ENCODE measurements at regions not wholly inside any gene's neighbourhood (a gene's known extent, or its start where the extent isn't known, plus 50 kb on each side); places are given as distances from the start of the nearest gene placed in this dataset.

GRCh38 chr16:85190572-85190971 is 78.3 kb upstream of the CIBAR2 start:
- no peak overlapping the region for H3K4me3 ChIP-seq (ENCODE audit: low read depth, poor library complexity, severe bottlenecking)
- no peak for TF ChIP-seq POLR2A (IDR thresholded peaks at IDR 0.05)
- no peak for TF ChIP-seq CTCF (IDR thresholded peaks at IDR 0.05)
- intact Hi-C loops (cut with DNase I; ENCODE audit: low total_unique reads), result no loop called here
- no peak for DNase-seq (ENCODE audit: low spot score in 2 of 2)
- 78 to 79% methylated on average over 2 of the region's 2 CpGs for WGBS, 2 donors

DNA sequence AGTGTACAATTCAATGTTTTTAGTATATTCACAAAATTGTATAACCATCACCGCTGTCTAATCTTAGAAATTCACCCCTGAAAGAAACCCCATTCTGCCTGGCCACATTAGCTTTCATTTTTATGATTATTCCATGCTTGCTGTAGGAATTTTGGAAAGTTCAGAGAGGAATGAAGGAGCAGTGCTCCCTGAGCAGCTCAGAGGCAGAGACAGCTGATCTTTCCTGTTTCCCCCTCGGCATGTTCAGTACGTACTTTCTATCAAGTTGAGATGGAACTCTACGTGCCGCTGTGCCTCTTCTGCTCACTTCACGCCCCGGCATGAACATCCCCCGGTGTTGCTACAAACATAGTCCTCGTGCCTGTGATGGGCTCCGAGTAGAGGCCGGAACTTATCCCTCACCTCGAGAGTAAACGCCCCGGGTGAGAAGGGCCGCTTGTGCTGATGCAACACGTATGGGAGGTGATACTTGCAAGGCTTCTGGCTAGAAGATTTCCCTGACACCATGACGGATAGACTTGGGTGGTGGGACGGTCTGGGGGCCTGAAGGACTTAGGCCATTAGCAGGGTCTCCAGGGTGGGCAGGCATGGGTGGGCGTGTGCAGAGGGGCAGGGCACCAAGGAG is 79.2 kb upstream of the CIBAR2 start:
- no peak for DNase-seq (ENCODE audit: low spot score in 2 of 2)
- WGBS, 2 donors, result 87% methylated on average over 19 of the region's 19 CpGs
- H3K4me3 ChIP-seq (ENCODE audit: low read depth, poor library complexity, severe bottlenecking), result no peak overlapping the region
- intact Hi-C loops (cut with DNase I; ENCODE audit: low total_unique reads), result no loop called here
- no peak for TF ChIP-seq POLR2A (IDR thresholded peaks at IDR 0.05)
- no peak for TF ChIP-seq CTCF (IDR thresholded peaks at IDR 0.05)

GRCh38 chr16:85192238-85193114 is 80.2 kb upstream of the CIBAR2 start:
- TF ChIP-seq POLR2A (IDR thresholded peaks at IDR 0.05) (no peak), CTCF (IDR thresholded peaks at IDR 0.05) (no peak)
- 83 to 84% methylated on average over 20 of the region's 20 CpGs for WGBS, 2 donors
- no peak for DNase-seq (ENCODE audit: low spot score in 2 of 2)
- H3K4me3 ChIP-seq (ENCODE audit: low read depth, poor library complexity, severe bottlenecking), result no peak overlapping the region
- intact Hi-C loops (cut with DNase I; ENCODE audit: low total_unique reads), result no loop called here

GRCh38 chr16:85193115-85193493 is 80.8 kb upstream of the CIBAR2 start:
- no peak overlapping the region for H3K4me3 ChIP-seq (ENCODE audit: low read depth, poor library complexity, severe bottlenecking)
- DNase-seq (ENCODE audit: low spot score in 2 of 2), result no peak
- intact Hi-C loops (cut with DNase I; ENCODE audit: low total_unique reads), result no loop called here
- WGBS, 2 donors, result 75 to 87% methylated on average over 6 of the region's 6 CpGs
- TF ChIP-seq POLR2A (IDR thresholded peaks at IDR 0.05) (no peak), CTCF (IDR thresholded peaks at IDR 0.05) (no peak)

DNA sequence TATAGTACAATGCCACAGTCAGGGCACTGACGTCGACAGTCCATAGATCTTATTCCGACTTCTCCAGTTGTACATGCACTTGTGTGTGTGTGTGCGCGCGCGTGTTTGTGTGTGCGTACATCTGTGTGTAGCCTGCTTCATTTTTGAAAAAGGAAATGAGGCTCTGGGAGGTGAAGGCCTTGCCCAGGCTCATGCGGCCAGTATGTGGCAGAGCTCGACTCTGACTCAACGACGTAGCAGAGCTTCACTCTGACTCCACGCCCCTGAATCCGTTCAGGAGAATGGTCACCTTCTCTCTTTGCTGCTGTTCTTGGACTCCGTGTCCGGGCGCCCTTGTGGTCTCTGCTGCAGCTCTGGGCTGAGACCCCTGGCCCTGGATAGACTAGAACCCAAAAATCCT is 81.6 kb upstream of the CIBAR2 start:
- no peak for DNase-seq (ENCODE audit: low spot score in 2 of 2)
- TF ChIP-seq CTCF (IDR thresholded peaks at IDR 0.05) (no peak), POLR2A (IDR thresholded peaks at IDR 0.05) (no peak)
- no peak overlapping the region for H3K4me3 ChIP-seq (ENCODE audit: low read depth, poor library complexity, severe bottlenecking)
- WGBS, 2 donors, result 92 to 95% methylated on average over 17 of the region's 17 CpGs
- intact Hi-C loops (cut with DNase I; ENCODE audit: low total_unique reads), result no loop called here

Data from lower leg skin (tissue), 4 donors.